ENCODE measurements at regions not wholly inside any gene's neighbourhood (a gene's known extent, or its start where the extent isn't known, plus 50 kb on each side); places are given as distances from the start of the nearest gene placed in this dataset.

- no peak for DNase-seq
Observed at GRCh38 chrX:107560980-107561379, 67.3 kb upstream of the PRPS1 start.

DNA sequence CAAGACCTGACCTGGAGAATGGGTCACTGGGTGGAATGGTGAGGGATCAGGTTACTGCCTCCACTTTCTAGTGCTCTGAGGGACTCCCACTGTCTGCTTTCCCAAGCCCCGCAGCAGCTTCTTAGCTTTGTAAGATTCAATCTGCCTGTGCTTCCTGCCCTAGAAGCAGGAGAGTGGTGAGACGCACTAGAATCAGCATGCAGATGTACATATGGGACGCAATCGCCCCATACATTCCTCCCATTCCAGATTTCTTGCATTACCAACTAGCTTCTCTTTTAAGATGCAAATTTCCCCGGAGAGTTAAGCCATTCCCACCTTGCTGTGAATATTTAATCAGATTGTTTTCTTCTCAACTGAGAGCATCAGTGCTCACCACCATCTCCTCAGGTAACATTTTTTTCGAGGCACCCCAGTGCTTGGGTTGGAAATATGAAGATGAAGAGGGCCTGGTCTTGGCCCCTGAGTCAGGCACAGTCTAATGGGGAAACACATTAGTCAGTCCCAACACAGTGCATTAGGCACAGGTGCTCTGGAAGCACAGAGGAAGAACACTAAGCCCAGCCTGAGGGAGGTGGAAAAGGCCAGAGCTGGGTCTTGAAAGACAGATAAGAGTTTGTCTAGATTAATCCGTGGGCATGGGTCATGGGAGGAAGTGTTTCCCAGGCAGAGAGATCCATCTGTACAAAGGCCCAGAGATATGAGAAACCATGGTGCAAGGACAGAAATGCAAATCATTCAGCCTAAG is 66.7 kb upstream of the PRPS1 start:
- no peak for DNase-seq

DNA sequence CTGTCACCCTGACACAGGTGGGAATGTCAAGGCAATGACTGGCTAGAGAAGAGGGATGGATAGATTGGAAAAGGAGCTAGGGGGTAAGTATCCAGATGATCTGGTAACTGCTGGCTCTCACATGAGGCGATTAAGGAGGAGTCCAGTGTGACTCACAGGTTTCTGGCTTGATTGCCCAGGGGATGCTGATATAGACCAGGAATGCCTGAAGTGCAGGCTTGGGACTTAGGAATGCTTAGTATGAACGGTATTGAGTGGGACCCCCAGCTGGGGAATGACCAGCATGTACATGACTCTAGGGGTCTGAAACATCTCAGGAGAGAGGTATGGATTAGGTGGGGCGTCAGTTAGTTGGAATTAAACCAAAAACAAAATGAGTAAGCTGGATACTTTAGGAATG is 65.8 kb upstream of the PRPS1 start:
- no peak for DNase-seq

GRCh38 chrX:107563824-107564223 is 64.5 kb upstream of the PRPS1 start:
- DNase-seq: no peak

DNA sequence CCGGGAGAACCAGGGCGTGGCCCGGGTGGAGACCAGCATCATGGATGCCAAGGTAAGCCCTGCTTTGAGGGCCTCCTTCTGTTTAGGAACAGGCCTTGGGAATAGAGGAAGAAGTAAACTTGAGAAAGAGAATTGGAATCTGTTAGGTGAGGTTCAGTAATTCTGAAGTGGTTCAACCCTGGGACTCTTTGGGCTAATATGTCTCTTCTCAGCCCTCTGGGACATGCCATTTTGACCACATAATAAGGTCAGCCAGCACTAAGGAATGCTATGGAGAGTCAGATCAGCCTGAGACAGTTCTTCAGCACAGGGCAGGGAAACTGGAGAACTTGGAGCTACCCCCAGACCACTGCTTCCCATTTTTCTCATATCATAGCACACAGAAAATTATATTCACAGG is 63.3 kb upstream of the PRPS1 start:
- no peak for DNase-seq

GRCh38 chrX:107565931-107566603 is 62.2 kb upstream of the PRPS1 start:
- peak; percentile 29 for DNase-seq

DNA sequence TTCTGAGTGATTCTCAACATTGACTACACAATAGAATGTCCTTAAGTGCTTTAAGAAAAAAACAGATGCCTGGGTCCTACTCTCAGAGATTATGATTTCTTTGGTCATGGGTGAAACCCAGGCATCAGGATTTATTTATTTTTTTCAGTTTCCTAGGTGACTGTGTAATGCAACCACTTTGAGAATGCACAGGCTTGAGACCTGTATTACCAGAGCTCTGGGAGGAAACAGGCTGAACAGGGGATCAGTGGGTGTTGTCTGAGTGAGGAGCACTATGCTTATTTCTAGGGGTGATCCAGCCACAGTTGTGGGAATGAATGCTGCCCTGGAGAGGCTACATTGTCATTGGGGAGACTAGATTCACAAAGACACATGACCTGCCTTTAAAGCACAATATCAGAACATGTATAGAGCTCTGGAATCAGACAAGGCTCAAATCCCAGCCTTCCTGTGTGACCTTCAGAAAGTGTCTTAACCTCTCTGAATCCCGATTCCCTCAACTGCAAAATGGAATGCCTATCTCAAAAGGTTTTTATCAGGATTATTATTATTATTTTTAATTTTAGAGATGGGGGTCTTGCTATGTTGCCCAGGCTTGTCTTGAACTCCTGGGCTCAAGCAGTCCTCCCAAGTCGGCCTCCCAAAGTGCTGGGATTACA is 61.6 kb upstream of the PRPS1 start:
- peak; percentile 11 for DNase-seq

- DNase-seq: no peak
Observed at GRCh38 chrX:107567370-107567769, 60.9 kb upstream of the PRPS1 start.

GRCh38 chrX:107571296-107571998 is 56.9 kb upstream of the PRPS1 start:
- DNase-seq: no peak

- no peak for DNase-seq
Observed at GRCh38 chrX:107573016-107573415, 55.3 kb upstream of the PRPS1 start.

GRCh38 chrX:107574054-107574683 is 54.1 kb upstream of the PRPS1 start:
- no peak for DNase-seq

DNA sequence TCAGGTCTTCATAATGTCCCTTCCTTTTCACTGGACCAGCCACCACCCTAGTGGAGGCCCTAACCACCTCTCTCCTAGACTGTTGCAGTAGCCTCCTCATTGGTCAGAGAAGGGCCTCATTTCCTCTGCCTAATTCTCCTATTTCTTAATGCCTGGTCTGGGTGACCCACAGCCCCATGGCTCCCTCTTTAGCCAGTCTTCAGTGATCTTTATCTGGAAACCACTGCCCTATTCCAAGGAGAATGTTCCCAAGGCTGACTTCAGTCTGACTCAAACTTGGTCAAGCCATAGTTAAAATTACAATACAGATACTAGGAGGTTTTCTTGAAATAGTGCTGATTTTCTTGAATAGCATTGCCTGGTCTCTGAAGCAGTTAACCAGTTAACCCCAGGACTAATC is 53.6 kb upstream of the PRPS1 start:
- no peak for DNase-seq

DNA sequence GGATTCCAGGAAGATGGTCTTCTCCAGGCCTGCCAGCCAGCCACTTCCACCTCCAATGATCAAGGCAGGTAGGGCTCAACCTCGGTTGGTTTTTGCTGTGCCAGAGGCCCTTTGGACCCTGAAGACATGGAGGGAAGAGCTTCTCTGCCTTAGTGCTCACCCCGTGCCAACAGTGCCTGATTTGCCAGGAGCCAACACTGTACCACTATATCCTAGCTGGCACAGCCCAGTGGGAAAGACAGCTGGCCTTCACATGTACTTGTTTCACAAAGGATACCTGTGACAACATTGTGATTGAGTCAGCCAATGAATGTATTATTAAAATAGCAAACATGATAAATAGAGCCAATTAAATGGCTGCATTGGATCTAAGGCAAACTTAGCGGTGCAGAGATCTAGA is 51.9 kb upstream of the PRPS1 start:
- no peak for DNase-seq

DNA sequence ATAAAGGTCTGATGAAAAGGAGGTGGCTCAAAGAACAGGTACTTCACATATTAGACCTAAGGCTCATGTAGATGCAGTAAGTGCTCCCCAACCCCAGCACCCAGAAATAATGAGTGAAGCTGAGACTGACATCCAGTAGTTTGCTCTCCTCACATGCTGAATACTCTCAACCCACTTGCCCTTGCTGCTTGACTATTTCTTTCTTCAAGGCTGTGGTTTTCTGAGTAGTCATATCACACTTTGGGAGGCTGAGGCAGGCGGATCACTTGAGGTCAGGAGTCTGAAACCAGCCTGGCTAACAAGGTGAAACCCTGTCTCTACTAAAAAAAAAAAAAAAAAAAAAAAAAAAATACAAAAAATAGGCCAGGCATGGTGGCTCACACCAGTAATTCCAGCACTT is 51.5 kb upstream of the PRPS1 start:
- DNase-seq: no peak

- no peak for DNase-seq
Observed at GRCh38 chrX:107577933-107578332, 50.4 kb upstream of the PRPS1 start.

Measured in renal pelvis (tissue), 1 donor.